WI38 (cell line): ENCODE measurements at regions not wholly inside any gene's neighbourhood (a gene's known extent, or its start where the extent isn't known, plus 50 kb on each side); places are given as distances from the start of the nearest gene placed in this dataset.

ENCODE experiments used
- H3K4me3 ChIP-seq: 2 replicates; pipeline ENCODE4 v1.5.1; 2011; ENCODE audit warnings: low read depth, mild to moderate bottlenecking, control low read depth, low read length
- TF ChIP-seq, protein P1 (sequence below): IDR thresholded peaks from 2 replicates; pipeline ENCODE4 v1.5.1; 2012; ENCODE audit warnings: low read depth, mild to moderate bottlenecking, control low read depth, low read length

DNA sequence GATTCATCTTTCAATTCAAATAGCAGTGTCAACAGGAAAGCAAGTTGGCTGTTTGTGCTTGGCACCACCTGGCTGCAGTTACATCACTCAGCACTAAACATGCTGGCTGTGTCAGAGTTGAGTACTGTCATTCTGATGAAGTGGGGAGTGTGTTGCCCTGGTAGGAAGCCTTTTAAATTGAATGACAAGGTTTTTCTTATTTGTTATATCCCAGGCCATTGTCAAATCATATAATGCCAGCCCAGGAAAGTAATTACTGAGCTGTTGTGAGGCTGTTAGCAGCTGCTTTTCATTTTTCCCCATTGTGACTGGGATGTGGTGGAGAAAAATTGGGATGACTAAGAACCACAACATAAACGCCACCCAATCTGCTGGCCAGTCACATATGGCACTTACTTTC lies 106.5 kb upstream of the PRKD1 start:
- no peak overlapping the region for H3K4me3 ChIP-seq
- TF ChIP-seq, protein P1, sequence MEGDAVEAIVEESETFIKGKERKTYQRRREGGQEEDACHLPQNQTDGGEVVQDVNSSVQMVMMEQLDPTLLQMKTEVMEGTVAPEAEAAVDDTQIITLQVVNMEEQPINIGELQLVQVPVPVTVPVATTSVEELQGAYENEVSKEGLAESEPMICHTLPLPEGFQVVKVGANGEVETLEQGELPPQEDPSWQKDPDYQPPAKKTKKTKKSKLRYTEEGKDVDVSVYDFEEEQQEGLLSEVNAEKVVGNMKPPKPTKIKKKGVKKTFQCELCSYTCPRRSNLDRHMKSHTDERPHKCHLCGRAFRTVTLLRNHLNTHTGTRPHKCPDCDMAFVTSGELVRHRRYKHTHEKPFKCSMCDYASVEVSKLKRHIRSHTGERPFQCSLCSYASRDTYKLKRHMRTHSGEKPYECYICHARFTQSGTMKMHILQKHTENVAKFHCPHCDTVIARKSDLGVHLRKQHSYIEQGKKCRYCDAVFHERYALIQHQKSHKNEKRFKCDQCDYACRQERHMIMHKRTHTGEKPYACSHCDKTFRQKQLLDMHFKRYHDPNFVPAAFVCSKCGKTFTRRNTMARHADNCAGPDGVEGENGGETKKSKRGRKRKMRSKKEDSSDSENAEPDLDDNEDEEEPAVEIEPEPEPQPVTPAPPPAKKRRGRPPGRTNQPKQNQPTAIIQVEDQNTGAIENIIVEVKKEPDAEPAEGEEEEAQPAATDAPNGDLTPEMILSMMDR: no peak

DNA sequence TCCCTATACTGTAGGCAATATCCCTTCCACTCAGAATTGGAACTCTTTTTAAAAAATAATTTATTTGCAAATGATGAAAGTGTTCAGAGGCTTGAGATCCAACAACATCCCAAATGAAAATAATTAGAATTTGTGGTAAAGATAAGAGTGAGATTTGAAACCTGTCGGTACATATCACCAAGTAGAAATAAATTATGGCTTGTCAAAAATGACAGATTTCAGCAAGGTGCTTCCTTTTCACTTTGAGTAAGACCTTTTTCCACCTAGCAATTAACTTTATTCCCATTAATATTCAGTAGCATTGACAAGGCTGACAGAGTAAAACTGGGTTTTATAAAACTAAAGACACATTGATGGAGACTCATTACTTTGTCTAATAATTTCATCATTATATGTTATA lies 107.7 kb upstream of the PRKD1 start:
- TF ChIP-seq, protein P1: no peak

DNA sequence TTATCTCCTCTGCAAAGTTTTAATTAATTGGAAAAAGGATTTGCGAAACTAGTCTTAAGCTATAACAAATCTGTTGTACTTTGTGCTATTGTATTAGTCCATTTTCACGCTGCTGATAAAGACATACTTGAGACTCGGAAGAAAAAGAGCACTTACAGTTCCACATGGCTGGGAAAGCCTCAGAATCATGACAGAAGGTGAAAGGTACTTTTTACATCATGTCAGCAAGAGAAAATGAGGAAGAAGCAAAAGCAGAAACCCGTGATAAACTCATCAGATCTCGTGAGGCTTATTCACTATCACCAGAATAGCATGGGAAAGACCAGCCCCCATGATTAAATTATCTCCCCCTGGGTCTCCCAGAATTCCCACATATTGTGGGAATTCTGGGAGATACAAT lies 118.1 kb upstream of the PRKD1 start:
- H3K4me3 ChIP-seq: no peak overlapping the region

More for the DNA sequence above, 107.7 kb upstream of the PRKD1 start:
- H3K4me3 ChIP-seq: no peak overlapping the region

DNA sequence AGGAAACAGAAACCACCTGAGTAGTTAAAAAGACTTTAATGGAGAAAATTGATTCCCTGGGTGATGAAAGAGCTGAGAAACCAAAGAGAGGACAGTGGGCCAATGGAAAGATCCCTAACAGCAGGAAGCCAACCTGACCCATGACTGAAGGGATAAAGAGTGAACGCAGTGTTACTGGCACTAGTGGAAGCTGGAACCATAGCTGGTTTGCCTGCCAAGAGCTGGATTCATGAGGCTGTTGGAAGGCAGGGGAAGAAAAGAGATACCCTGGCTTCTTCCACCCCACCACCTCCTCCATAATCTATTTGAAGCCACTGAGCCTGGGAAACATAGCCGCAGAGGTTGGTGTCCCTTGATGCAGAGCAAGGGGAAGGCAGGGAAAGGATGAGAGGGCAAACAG lies 125.5 kb upstream of the PRKD1 start:
- no peak overlapping the region for H3K4me3 ChIP-seq
- TF ChIP-seq, protein P1: no peak

More for the DNA sequence above, 118.1 kb upstream of the PRKD1 start:
- TF ChIP-seq, protein P1: no peak

DNA sequence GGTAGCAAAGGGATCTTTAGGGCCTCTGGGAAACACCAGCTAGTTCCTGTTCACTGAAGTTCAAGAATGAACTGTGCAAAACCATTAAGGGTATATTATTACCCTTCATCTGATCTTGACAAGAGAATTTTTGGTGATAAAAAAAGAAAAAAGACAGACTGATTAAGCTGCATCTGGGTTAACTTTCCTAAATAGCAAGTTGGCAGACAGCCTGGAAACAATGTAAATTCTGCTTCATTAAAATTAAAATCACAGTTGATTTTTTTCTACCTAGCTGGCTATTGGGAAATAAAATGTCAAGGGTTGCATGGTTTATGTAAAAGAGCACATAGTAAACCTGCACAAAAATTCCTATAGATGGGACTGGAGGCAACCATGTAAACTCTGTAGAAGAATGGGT lies 126.6 kb upstream of the PRKD1 start:
- H3K4me3 ChIP-seq: no peak overlapping the region
- TF ChIP-seq, protein P1: no peak

DNA sequence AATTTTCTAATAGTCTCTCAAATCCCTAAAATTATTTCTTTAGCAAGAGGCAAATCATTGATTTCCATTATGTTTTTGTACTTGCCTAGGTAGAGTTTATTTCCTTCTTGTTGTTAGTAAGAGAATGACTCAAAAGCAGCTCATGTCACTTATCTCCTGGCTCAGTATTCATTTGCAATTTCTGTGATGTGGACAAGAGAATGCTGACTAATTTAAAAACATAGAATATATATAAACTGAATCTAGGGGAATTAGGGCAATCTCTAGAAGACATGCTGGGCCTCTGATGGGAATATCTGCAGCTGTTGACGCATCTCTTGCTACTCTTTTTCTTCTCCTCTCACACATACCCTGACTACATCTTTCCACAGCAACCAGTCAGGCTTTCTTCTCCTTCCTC lies 130.8 kb upstream of the PRKD1 start:
- H3K4me3 ChIP-seq: no peak overlapping the region
- TF ChIP-seq, protein P1: no peak

DNA sequence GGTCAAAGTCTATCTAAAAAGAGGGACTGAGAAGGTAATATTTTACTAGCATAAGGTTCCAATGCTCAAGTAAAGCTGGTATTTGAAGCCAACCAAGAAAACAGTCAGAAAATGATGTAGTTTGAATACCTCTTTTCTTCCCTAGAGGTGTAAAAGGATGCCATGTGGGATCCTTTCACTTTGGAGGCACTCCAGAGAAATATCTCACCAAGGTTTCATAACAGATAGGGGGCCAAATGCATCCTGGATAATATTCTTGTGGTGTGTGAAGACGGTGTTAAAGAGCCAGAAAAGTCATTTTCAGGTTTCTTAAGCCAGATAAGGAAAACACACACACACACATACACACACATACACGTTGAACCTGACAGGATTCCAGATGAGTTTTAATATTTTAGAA lies 136.1 kb upstream of the PRKD1 start:
- no peak overlapping the region for H3K4me3 ChIP-seq
- TF ChIP-seq, protein P1: no peak
